SK-N-MC (cell line): ENCODE measurements at regions not wholly inside any gene's neighbourhood (a gene's known extent, or its start where the extent isn't known, plus 50 kb on each side); places are given as distances from the start of the nearest gene placed in this dataset.

ENCODE experiments used
- EZH2 ChIP-seq: fragments of 200-600 bp; sonication (generic); IDR thresholded peaks from one replicate; pipeline ENCODE4 v1.6.1; 2017; ENCODE audit warnings: antibody characterized with exemption
- POLR2AphosphoS5 ChIP-seq: IDR thresholded peaks from 2 replicates; pipeline ENCODE4 v1.6.1; 2012; ENCODE audit warnings: mild to moderate bottlenecking, low read depth, low read length, borderline replicate concordance

DNA sequence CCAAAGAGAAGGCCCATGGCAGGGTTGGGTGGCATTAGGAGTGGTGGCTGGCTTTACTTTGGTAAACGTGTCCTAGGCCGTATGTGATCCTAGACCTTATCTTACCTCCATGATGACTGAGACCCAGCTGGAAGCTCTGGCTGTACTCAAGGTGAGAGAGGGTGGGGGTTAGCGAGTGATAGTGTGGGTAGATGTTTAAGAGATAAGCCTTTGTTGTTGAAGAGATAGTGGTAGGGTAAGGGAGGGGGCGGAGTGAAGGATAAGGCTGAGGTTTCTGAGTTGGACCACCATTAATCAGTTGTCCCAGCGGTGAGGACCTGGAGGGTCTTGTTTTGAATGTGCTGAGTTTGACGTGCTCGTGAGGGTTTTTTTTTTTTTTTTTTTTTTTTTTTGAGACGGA is 61.5 kb upstream of the ULK4 start:
- TF ChIP-seq EZH2 (no peak), POLR2AphosphoS5 (no peak)
